ENCODE measurements at regions not wholly inside any gene's neighbourhood (a gene's known extent, or its start where the extent isn't known, plus 50 kb on each side); places are given as distances from the start of the nearest gene placed in this dataset.

GRCh38 chr5:68754536-68754935 is 339.3 kb upstream of the SLC30A5 start:
- no peak overlapping the region for H3K4me3 ChIP-seq (ENCODE audit: control insufficient read depth, low read depth, low read length)
- no peak for TF ChIP-seq CTCF (conservative IDR thresholded peaks at IDR 0.05; ENCODE audit: control insufficient read depth, insufficient read depth, low read depth, low read length)
- DNase-seq (ENCODE audit: low read depth), result no peak

GRCh38 chr5:68755293-68755692 is 338.5 kb upstream of the SLC30A5 start:
- TF ChIP-seq CTCF (conservative IDR thresholded peaks at IDR 0.05; ENCODE audit: control insufficient read depth, insufficient read depth, low read depth, low read length), result no peak
- H3K4me3 ChIP-seq (ENCODE audit: control insufficient read depth, low read depth, low read length), result no peak overlapping the region
- no peak for DNase-seq (ENCODE audit: low read depth)

GRCh38 chr5:68757006-68757405 is 336.8 kb upstream of the SLC30A5 start:
- H3K4me3 ChIP-seq (ENCODE audit: control insufficient read depth, low read depth, low read length), result no peak overlapping the region
- no peak for DNase-seq (ENCODE audit: low read depth)
- TF ChIP-seq CTCF (conservative IDR thresholded peaks at IDR 0.05; ENCODE audit: control insufficient read depth, insufficient read depth, low read depth, low read length), result no peak

- DNase-seq (ENCODE audit: low read depth), result no peak
- no peak overlapping the region for H3K4me3 ChIP-seq (ENCODE audit: control insufficient read depth, low read depth, low read length)
- no peak for TF ChIP-seq CTCF (conservative IDR thresholded peaks at IDR 0.05; ENCODE audit: control insufficient read depth, insufficient read depth, low read depth, low read length)
Measured at GRCh38 chr5:68757626-68758212, 336.1 kb upstream of the SLC30A5 start.

GRCh38 chr5:68759593-68759992 is 334.2 kb upstream of the SLC30A5 start:
- no peak for TF ChIP-seq CTCF (conservative IDR thresholded peaks at IDR 0.05; ENCODE audit: control insufficient read depth, insufficient read depth, low read depth, low read length)
- no peak overlapping the region for H3K4me3 ChIP-seq (ENCODE audit: control insufficient read depth, low read depth, low read length)
- DNase-seq (ENCODE audit: low read depth), result no peak

- DNase-seq (ENCODE audit: low read depth), result no peak
- no peak overlapping the region for H3K4me3 ChIP-seq (ENCODE audit: control insufficient read depth, low read depth, low read length)
- TF ChIP-seq CTCF (conservative IDR thresholded peaks at IDR 0.05; ENCODE audit: control insufficient read depth, insufficient read depth, low read depth, low read length), result no peak
Measured at GRCh38 chr5:68762201-68762600, 331.6 kb upstream of the SLC30A5 start.

- DNase-seq (ENCODE audit: low read depth), result no peak
- TF ChIP-seq CTCF (conservative IDR thresholded peaks at IDR 0.05; ENCODE audit: control insufficient read depth, insufficient read depth, low read depth, low read length), result no peak
- H3K4me3 ChIP-seq (ENCODE audit: control insufficient read depth, low read depth, low read length), result no peak overlapping the region
Measured at GRCh38 chr5:68766952-68767464, 326.8 kb upstream of the SLC30A5 start.
